ENCODE measurements at regions not wholly inside any gene's neighbourhood (a gene's known extent, or its start where the extent isn't known, plus 50 kb on each side); places are given as distances from the start of the nearest gene placed in this dataset.
"Not testable (repeated sequence)": the region's sequence is repeated elsewhere in the genome, so short reads cannot be mapped to it uniquely, and the experiment has no call there.

GRCh38 chr3:95797081-95797480 is 1017.3 kb upstream of the EPHA6 start:
- no peak for DNase-seq

- no peak for DNase-seq
These were observed 1015.8 kb upstream of the EPHA6 start for GRCh38 chr3:95798628-95799027.

GRCh38 chr3:95810462-95810861 is 1003.9 kb upstream of the EPHA6 start:
- no peak for DNase-seq

GRCh38 chr3:95813244-95813643 is 1001.1 kb upstream of the EPHA6 start:
- DNase-seq: no peak

GRCh38 chr3:95815828-95816227 is 998.6 kb upstream of the EPHA6 start:
- no peak for DNase-seq

GRCh38 chr3:95826419-95826818 is 988.0 kb upstream of the EPHA6 start:
- DNase-seq: no peak

- DNase-seq: no peak
These were observed 982.2 kb upstream of the EPHA6 start for GRCh38 chr3:95832146-95832545.

GRCh38 chr3:95860628-95861027 is 953.8 kb upstream of the EPHA6 start:
- not testable (repeated sequence) for DNase-seq

- no peak for DNase-seq
These were observed 930.6 kb upstream of the EPHA6 start for GRCh38 chr3:95883801-95884200.

GRCh38 chr3:95886616-95887015 is 927.8 kb upstream of the EPHA6 start:
- DNase-seq: no peak

GRCh38 chr3:95887114-95887513 is 927.3 kb upstream of the EPHA6 start:
- no peak for DNase-seq

- DNase-seq: no peak
These were observed 919.6 kb upstream of the EPHA6 start for GRCh38 chr3:95894820-95895219.

GRCh38 chr3:95899494-95899893 is 914.9 kb upstream of the EPHA6 start:
- DNase-seq: no peak

GRCh38 chr3:95899911-95900310 is 914.5 kb upstream of the EPHA6 start:
- no peak for DNase-seq

GRCh38 chr3:95901948-95902347 is 912.4 kb upstream of the EPHA6 start:
- no peak for DNase-seq

GRCh38 chr3:95905182-95905581 is 909.2 kb upstream of the EPHA6 start:
- no peak for DNase-seq

GRCh38 chr3:95911767-95912166 is 902.6 kb upstream of the EPHA6 start:
- no peak for DNase-seq

GRCh38 chr3:95923496-95924210 is 890.7 kb upstream of the EPHA6 start:
- no peak for DNase-seq

GRCh38 chr3:95926904-95927501 is 887.4 kb upstream of the EPHA6 start:
- no peak for DNase-seq

- no peak for DNase-seq
These were observed 880.2 kb upstream of the EPHA6 start for GRCh38 chr3:95934181-95934580.

GRCh38 chr3:95939235-95939809 is 875.1 kb upstream of the EPHA6 start:
- DNase-seq: no peak

GRCh38 chr3:95965704-95966336 is 848.6 kb upstream of the EPHA6 start:
- DNase-seq: no peak

- no peak for DNase-seq
These were observed 842.8 kb upstream of the EPHA6 start for GRCh38 chr3:95971573-95971972.

GRCh38 chr3:95994338-95994737 is 820.1 kb upstream of the EPHA6 start:
- DNase-seq: no peak
